GM21723 (cell line): ENCODE measurements at regions not wholly inside any gene's neighbourhood (a gene's known extent, or its start where the extent isn't known, plus 50 kb on each side); places are given as distances from the start of the nearest gene placed in this dataset.
"Not testable (repeated sequence)": the region's sequence is repeated elsewhere in the genome, so short reads cannot be mapped to it uniquely, and the experiment has no call there.

Experiments
- ATAC-seq: cut with Tn5 transposase; IDR thresholded peaks from one replicate; pipeline ENCODE4 v1.9.1; 2021; ENCODE audit warnings: mild to moderate bottlenecking, moderate library complexity; ENCODE audit not compliant: unreplicated experiment

GRCh38 chr11:19418221-19418620 lies 177.5 kb upstream of the E2F8 start:
- no peak for ATAC-seq

GRCh38 chr11:19412070-19412469 lies 171.3 kb upstream of the E2F8 start:
- ATAC-seq, result not testable (repeated sequence)

- peak; percentile 83 for ATAC-seq
These were observed 169.3 kb upstream of the E2F8 start for GRCh38 chr11:19410032-19410431.

GRCh38 chr11:19409307-19409706 lies 168.6 kb upstream of the E2F8 start:
- no peak for ATAC-seq

GRCh38 chr11:19407677-19408270 lies 167.0 kb upstream of the E2F8 start:
- no peak for ATAC-seq

GRCh38 chr11:19405966-19406365 lies 165.2 kb upstream of the E2F8 start:
- ATAC-seq, result no peak

GRCh38 chr11:19404787-19405186 lies 164.0 kb upstream of the E2F8 start:
- no peak for ATAC-seq

- ATAC-seq, result no peak
These were observed 162.6 kb upstream of the E2F8 start for GRCh38 chr11:19403196-19403895.

- no peak for ATAC-seq
These were observed 159.6 kb upstream of the E2F8 start for GRCh38 chr11:19400296-19400695.

- ATAC-seq, result no peak
These were observed 158.2 kb upstream of the E2F8 start for GRCh38 chr11:19398772-19399527.

GRCh38 chr11:19398273-19398672 lies 157.5 kb upstream of the E2F8 start:
- no peak for ATAC-seq

- peak; percentile 21 for ATAC-seq
These were observed 154.3 kb upstream of the E2F8 start for GRCh38 chr11:19395050-19395449.

GRCh38 chr11:19394525-19395016 lies 153.8 kb upstream of the E2F8 start:
- peak; percentile 74 for ATAC-seq

GRCh38 chr11:19393941-19394340 lies 153.2 kb upstream of the E2F8 start:
- ATAC-seq, result no peak

- ATAC-seq, result no peak
These were observed 152.2 kb upstream of the E2F8 start for GRCh38 chr11:19392847-19393518.

- no peak for ATAC-seq
These were observed 151.6 kb upstream of the E2F8 start for GRCh38 chr11:19392321-19392720.

GRCh38 chr11:19391652-19392051 lies 150.9 kb upstream of the E2F8 start:
- no peak for ATAC-seq

- no peak for ATAC-seq
These were observed 150.3 kb upstream of the E2F8 start for GRCh38 chr11:19391026-19391425.

- ATAC-seq, result no peak
These were observed 149.1 kb upstream of the E2F8 start for GRCh38 chr11:19389787-19390303.

GRCh38 chr11:19382131-19382611 lies 141.4 kb upstream of the E2F8 start:
- no peak for ATAC-seq

GRCh38 chr11:19380375-19380774 lies 139.6 kb upstream of the E2F8 start:
- ATAC-seq, result no peak
